ENCODE measurements at regions not wholly inside any gene's neighbourhood (a gene's known extent, or its start where the extent isn't known, plus 50 kb on each side); places are given as distances from the start of the nearest gene placed in this dataset.

GRCh38 chr19:46924874-46925547, 64.2 kb downstream of the ARHGAP35 start:
- Histone ChIP-seq H3K4me1 (ENCODE audit: control insufficient read depth, extremely low read depth, insufficient read depth, low read length) (peaks cover 25% of the 10 kb centered on the region), H3K36me3 (ENCODE audit: control insufficient read depth in 2 of 2, extremely low read depth in 1 of 2, insufficient read depth in 2 of 2, low read length in 2 of 2) (peaks cover 5 to 10% of the 10 kb centered on the region in 2 experiments), H3K79me2 (ENCODE audit: control insufficient read depth, insufficient read depth, low read length) (peaks cover 50% of the 10 kb centered on the region), H3K4me2 (ENCODE audit: insufficient read depth, low read length) (peak overlapping the region; percentile 3), H3K9me3 (replicated peaks; ENCODE audit: control insufficient read depth, insufficient read depth, low read length) (no peaks in the 10 kb centered on the region), H3K9ac (replicated peaks; ENCODE audit: extremely low read depth, insufficient read depth, low read length) (no peak overlapping the region), H3K27ac (ENCODE audit: insufficient read depth, low read depth, low read length) (peak overlapping the region; percentile 73), H3K27me3 (ENCODE audit: control insufficient read depth in 2 of 2, insufficient read depth in 2 of 2, low read length in 2 of 2) (no peaks in the 10 kb centered on the region), H4K20me1 (replicated peaks; ENCODE audit: control insufficient read depth, extremely low read depth, insufficient read depth, low read length) (no peaks in the 10 kb centered on the region), H3K4me3 (replicated peaks in 1 of 3; ENCODE audit: insufficient read depth in 1 of 3, low read depth in 1 of 3, low read length in 3 of 3) (no peak overlapping the region), H3K9me1 (replicated peaks; ENCODE audit: control insufficient read depth, extremely low read depth, insufficient read depth, low read length) (no peaks in the 10 kb centered on the region), H2AFZ (ENCODE audit: low read depth, low read length) (no peak overlapping the region)
- BruUV-seq (replicated peaks): no TSS peak
- CTCF ChIA-PET: interaction anchor here (0.7 to 4.5 kb wide), 13 partner anchors 10 to 88 kb away, joined by 3 to 40 read pairs (median 4); no protein-coding TSS in a partner anchor
- POLR2A ChIA-PET: interaction anchor here (0.6 kb wide), 1 partner anchor 51 kb away, joined by 4 read pairs; no protein-coding TSS in a partner anchor
- dilution Hi-C loops (cut with MboI; ENCODE audit: extremely low pct_ligation_motif_present, low sequenced_read_pairs) (no loop called here), intact Hi-C loops (cut with micrococcal nuclease) (loop anchor here (2.0 kb wide), 2 partner anchors 66 to 68 kb away; no protein-coding TSS in a partner anchor)
- DNase-seq (ENCODE audit: low read depth, low spot score) (peak; percentile 74), FAIRE-seq (peak; percentile 73)
- TF ChIP-seq POLR2A (IDR thresholded peaks at IDR 0.05; ENCODE audit: low read depth, low read length) (peak; percentile 20), POLR2AphosphoS5 (IDR thresholded peaks at IDR 0.05; ENCODE audit: insufficient read depth, low read depth, low read length) (peak; percentile 67), MYC (IDR thresholded peaks at IDR 0.05; ENCODE audit: low read depth, low read length) (no peak), JUN (IDR thresholded peaks at IDR 0.05; ENCODE audit: borderline replicate concordance, insufficient read depth, insufficient read length, low read depth) (no peak), EZH2 (IDR thresholded peaks at IDR 0.05; ENCODE audit: borderline replicate concordance, low read depth, low read length, severe bottlenecking) (no peak), GATA2 (IDR thresholded peaks at IDR 0.05; ENCODE audit: insufficient read depth, insufficient read length, low read depth, low read length) (peak; percentile 60)

- H3K9me1 ChIP-seq (replicated peaks; ENCODE audit: control insufficient read depth, extremely low read depth, insufficient read depth, low read length): no peaks in the 10 kb centered on the region
- H3K9ac ChIP-seq (replicated peaks; ENCODE audit: extremely low read depth, insufficient read depth, low read length): no peak overlapping the region
- intact Hi-C loops (cut with micrococcal nuclease): loop anchor here (2.0 kb wide), 2 partner anchors 65 to 69 kb away; no protein-coding TSS in a partner anchor
- H3K4me2 ChIP-seq (ENCODE audit: insufficient read depth, low read length): peak overlapping the region; percentile 3
- no TSS peak for BruUV-seq (replicated peaks)
- peaks cover 49% of the 10 kb centered on the region for H3K79me2 ChIP-seq (ENCODE audit: control insufficient read depth, insufficient read depth, low read length)
- ChIA-PET CTCF (interaction anchor here (0.6 to 4.5 kb wide), 10 partner anchors 9 to 69 kb away, joined by 3 to 40 read pairs (median 8); no protein-coding TSS in a partner anchor), POLR2A (no interaction called here)
- peak overlapping the region; percentile 73 for H3K27ac ChIP-seq (ENCODE audit: insufficient read depth, low read depth, low read length)
- no peaks in the 10 kb centered on the region for H4K20me1 ChIP-seq (replicated peaks; ENCODE audit: control insufficient read depth, extremely low read depth, insufficient read depth, low read length)
- DNase-seq (ENCODE audit: low read depth, low spot score): peak; percentile 29
- H3K4me1 ChIP-seq (ENCODE audit: control insufficient read depth, extremely low read depth, insufficient read depth, low read length): peaks cover 25% of the 10 kb centered on the region
- TF ChIP-seq CTCF (IDR thresholded peaks at IDR 0.05; ENCODE audit: extremely low read depth in 1 of 2, insufficient read depth in 1 of 2, low read depth in 1 of 2, low read length in 2 of 2) (no peak), GATA2 (IDR thresholded peaks at IDR 0.05; ENCODE audit: insufficient read depth, insufficient read length, low read depth, low read length) (no peak), MAX (IDR thresholded peaks at IDR 0.05; ENCODE audit: insufficient read depth, insufficient read length) (no peak), EZH2 (IDR thresholded peaks at IDR 0.05; ENCODE audit: borderline replicate concordance, low read depth, low read length, severe bottlenecking) (no peak), MYC (IDR thresholded peaks at IDR 0.05; ENCODE audit: low read depth, low read length) (no peak), POLR2AphosphoS5 (IDR thresholded peaks at IDR 0.05; ENCODE audit: insufficient read depth, low read depth, low read length) (no peak), POLR2A (IDR thresholded peaks at IDR 0.05; ENCODE audit: low read depth, low read length) (no peak), FOS (IDR thresholded peaks at IDR 0.05; ENCODE audit: borderline replicate concordance, insufficient read depth, low read length) (no peak), JUN (IDR thresholded peaks at IDR 0.05; ENCODE audit: borderline replicate concordance, insufficient read depth, insufficient read length, low read depth) (no peak)
- H3K27me3 ChIP-seq (ENCODE audit: control insufficient read depth in 2 of 2, insufficient read depth in 2 of 2, low read length in 2 of 2): no peaks in the 10 kb centered on the region
- H3K4me3 ChIP-seq (replicated peaks in 1 of 3; ENCODE audit: insufficient read depth in 1 of 3, low read depth in 1 of 3, low read length in 3 of 3): no peak overlapping the region
- H3K9me3 ChIP-seq (replicated peaks; ENCODE audit: control insufficient read depth, insufficient read depth, low read length): no peaks in the 10 kb centered on the region
- dilution Hi-C loops (cut with MboI; ENCODE audit: extremely low pct_ligation_motif_present, low sequenced_read_pairs): no loop called here
- no peak overlapping the region for H2AFZ ChIP-seq (ENCODE audit: low read depth, low read length)
- H3K36me3 ChIP-seq (ENCODE audit: control insufficient read depth in 2 of 2, extremely low read depth in 1 of 2, insufficient read depth in 2 of 2, low read length in 2 of 2): peaks cover under 1 to 10% of the 10 kb centered on the region in 2 experiments
- no peak for FAIRE-seq
Observed at GRCh38 chr19:46925548-46925950, 64.8 kb downstream of the ARHGAP35 start.
